Activated naive CD4-positive, alpha-beta T cell treated with anti-CD3 and anti-CD28 coated beads, Interleukin-2, amount 10 ng/mL, durations not matched to agents 7 days and 5 days (primary cell): ENCODE measurements at regions not wholly inside any gene's neighbourhood (a gene's known extent, or its start where the extent isn't known, plus 50 kb on each side); places are given as distances from the start of the nearest gene placed in this dataset.

Source experiments
- CTCF ChIA-PET: fragments of 350-600 bp; sonication (Branson Sonifier 250); formaldehyde crosslinking; loops from one replicate; lab custom pipeline; 2021; ENCODE audit warnings: antibody characterized with exemption; lab: Charles Lee
- DNase-seq: peaks from one replicate; pipeline ENCODE4 v3.0.0-alpha.2; 2020
- H3K27ac Mint-ChIP-seq: one replicate; pipeline ENCODE4 v1.8.0; 2021; ENCODE audit warnings: mild to moderate bottlenecking, moderate library complexity, mixed read lengths
- H3K27me3 Mint-ChIP-seq: one replicate; pipeline ENCODE4 v1.8.0; 2021; ENCODE audit warnings: mild to moderate bottlenecking, mixed read lengths
- H3K36me3 Mint-ChIP-seq: one replicate; pipeline ENCODE4 v1.8.0; 2021; ENCODE audit warnings: mixed read lengths
- H3K4me1 Mint-ChIP-seq: one replicate; pipeline ENCODE4 v1.8.0; 2021; ENCODE audit warnings: mixed read lengths
- H3K4me3 Mint-ChIP-seq: one replicate; pipeline ENCODE4 v1.8.0; 2021; ENCODE audit warnings: mild to moderate bottlenecking, moderate library complexity, mixed read lengths
- H3K9me3 Mint-ChIP-seq: one replicate; pipeline ENCODE4 v1.8.0; 2021; ENCODE audit warnings: mixed read lengths

- Mint-ChIP-seq H3K27me3 (peaks cover 4% of the 10 kb centered on the region), H3K4me1 (no peaks in the 10 kb centered on the region), H3K9me3 (no peaks in the 10 kb centered on the region), H3K27ac (no peak overlapping the region), H3K4me3 (no peak overlapping the region), H3K36me3 (no peaks in the 10 kb centered on the region)
- CTCF ChIA-PET = interaction anchor here (0.8 kb wide), 1 partner anchor 10 kb away, joined by 3 read pairs; no protein-coding TSS in a partner anchor
- no peak for DNase-seq
Measured at GRCh38 chr12:46944771-46945170, 119.0 kb upstream of the SLC38A4 start.

- DNase-seq = no peak
- Mint-ChIP-seq H3K27ac (no peak overlapping the region), H3K9me3 (no peaks in the 10 kb centered on the region), H3K4me1 (no peaks in the 10 kb centered on the region), H3K36me3 (no peaks in the 10 kb centered on the region), H3K4me3 (no peak overlapping the region), H3K27me3 (peaks cover 6% of the 10 kb centered on the region)
- CTCF ChIA-PET = interaction anchor here (0.6 to 1.5 kb wide), 2 partner anchors 780 to 821 kb away, joined by 3 to 4 read pairs; no protein-coding TSS in a partner anchor
Measured at GRCh38 chr12:46945591-46945990, 119.8 kb upstream of the SLC38A4 start.

- DNase-seq = no peak
- CTCF ChIA-PET = interaction anchor here (0.6 to 1.5 kb wide), 2 partner anchors 780 to 821 kb away, joined by 3 to 4 read pairs; no protein-coding TSS in a partner anchor
- H3K27ac Mint-ChIP-seq = no peak overlapping the region
- no peaks in the 10 kb centered on the region for H3K4me1 Mint-ChIP-seq
- no peaks in the 10 kb centered on the region for H3K36me3 Mint-ChIP-seq
- H3K4me3 Mint-ChIP-seq = no peak overlapping the region
- no peaks in the 10 kb centered on the region for H3K9me3 Mint-ChIP-seq
- H3K27me3 Mint-ChIP-seq = peaks cover 8% of the 10 kb centered on the region
Measured at GRCh38 chr12:46946137-46946536, 120.3 kb upstream of the SLC38A4 start.

DNA sequence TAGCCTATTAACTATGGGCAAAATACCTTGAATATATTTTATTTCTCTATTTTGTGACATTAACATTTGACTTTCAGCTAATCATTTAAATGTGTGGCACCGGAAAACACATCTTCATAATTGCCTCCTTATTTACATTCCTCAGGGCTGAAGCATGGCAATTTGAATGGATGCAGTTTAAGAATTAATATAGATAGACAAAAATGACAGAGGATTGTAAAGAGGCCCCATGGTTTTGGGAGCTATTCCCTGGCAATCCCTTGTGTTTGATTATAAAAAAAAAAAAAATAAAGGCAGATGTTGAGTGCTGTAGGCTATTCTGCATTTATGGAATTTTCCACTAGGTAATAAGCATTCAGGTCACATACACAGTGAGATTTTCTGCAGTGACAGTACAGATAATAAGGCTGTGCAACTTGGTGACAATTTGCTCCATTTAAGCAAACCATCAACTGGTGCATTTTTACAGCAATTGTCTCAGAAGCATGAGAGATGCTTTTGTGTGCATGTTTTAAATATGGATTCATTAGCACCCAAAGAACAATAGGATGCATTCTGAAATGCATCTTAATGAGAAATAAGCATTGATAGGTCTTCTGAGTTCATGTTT lies 123.2 kb upstream of the SLC38A4 start:
- Mint-ChIP-seq H3K4me1 (no peaks in the 10 kb centered on the region), H3K27me3 (peaks cover 8% of the 10 kb centered on the region), H3K27ac (no peak overlapping the region), H3K36me3 (no peaks in the 10 kb centered on the region), H3K4me3 (no peak overlapping the region), H3K9me3 (no peaks in the 10 kb centered on the region)
- DNase-seq = no peak
- CTCF ChIA-PET = interaction anchor here (1.1 kb wide), 1 partner anchor 823 kb away, joined by 3 read pairs; no protein-coding TSS in a partner anchor

- no peak for DNase-seq
- H3K4me3 Mint-ChIP-seq = no peak overlapping the region
- H3K36me3 Mint-ChIP-seq = no peaks in the 10 kb centered on the region
- H3K9me3 Mint-ChIP-seq = no peaks in the 10 kb centered on the region
- no peaks in the 10 kb centered on the region for H3K4me1 Mint-ChIP-seq
- H3K27me3 Mint-ChIP-seq = peaks cover 8% of the 10 kb centered on the region
- CTCF ChIA-PET = no interaction called here
- no peak overlapping the region for H3K27ac Mint-ChIP-seq
Measured at GRCh38 chr12:46950094-46950493, 124.3 kb upstream of the SLC38A4 start.

DNA sequence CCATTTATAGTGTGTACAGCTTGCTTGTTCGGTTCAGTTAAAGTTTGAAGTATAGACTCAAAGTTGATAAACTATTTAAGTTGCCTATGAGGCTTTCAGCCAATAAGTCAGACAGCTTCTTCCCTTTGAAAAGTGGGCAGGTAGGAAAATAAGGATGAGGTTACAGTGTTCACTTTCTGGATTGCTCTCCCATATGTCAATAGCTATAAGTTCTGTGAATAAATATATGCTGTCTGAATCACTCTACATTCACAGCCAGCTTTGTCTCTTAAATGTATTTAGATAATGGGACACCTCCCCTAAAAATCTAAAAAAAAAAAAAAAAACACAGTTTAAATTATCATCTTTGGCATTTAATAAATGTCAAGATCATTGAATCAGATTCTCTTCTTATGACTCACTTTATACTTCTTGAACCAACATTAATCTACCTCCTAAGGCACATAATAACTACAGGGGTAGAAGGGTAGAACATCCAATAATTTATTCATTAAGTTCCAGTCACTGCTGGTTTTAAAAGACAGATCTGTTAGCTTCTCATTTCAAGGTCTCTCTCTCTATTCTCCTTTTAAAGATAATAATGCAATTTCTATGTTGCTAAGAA lies 126.4 kb upstream of the PCED1B start:
- DNase-seq = no peak
- H3K9me3 Mint-ChIP-seq = no peaks in the 10 kb centered on the region
- CTCF ChIA-PET = interaction anchor here (0.8 to 1.9 kb wide), 2 partner anchors 68 to 828 kb away, joined by 3 to 4 read pairs; no protein-coding TSS in a partner anchor
- peaks cover 16% of the 10 kb centered on the region for H3K27me3 Mint-ChIP-seq
- no peaks in the 10 kb centered on the region for H3K36me3 Mint-ChIP-seq
- H3K4me1 Mint-ChIP-seq = no peaks in the 10 kb centered on the region
- H3K27ac Mint-ChIP-seq = no peak overlapping the region
- H3K4me3 Mint-ChIP-seq = no peak overlapping the region

DNA sequence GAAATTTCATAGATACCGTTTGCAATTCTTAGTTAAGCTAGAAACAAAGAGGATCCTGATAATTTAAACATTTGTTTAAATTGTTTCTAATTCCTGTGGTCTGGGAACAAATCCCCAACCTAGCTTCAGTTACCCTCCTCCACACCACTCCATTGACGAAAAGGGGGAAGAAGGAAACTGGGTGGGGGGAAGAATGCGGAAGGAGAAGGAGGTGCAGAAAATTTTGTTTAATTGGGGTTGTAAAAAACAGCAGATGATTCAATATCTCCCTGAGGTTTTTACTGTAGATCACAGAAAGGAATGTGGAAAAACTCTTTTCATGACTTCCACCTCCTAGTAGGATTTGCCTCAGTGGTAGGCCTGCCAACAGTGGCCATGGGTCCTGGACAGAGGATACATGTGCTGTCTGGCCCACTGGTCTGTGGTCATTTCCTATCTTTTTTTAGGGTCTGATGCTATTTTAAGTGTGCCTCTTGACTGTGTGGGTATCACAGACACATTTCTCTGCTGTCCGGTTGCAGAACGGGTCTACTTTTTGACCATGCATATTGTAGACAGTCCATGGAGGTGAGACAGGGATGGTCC lies 122.9 kb upstream of the PCED1B start:
- Mint-ChIP-seq H3K4me1 (no peaks in the 10 kb centered on the region), H3K27ac (no peak overlapping the region), H3K9me3 (no peaks in the 10 kb centered on the region), H3K36me3 (no peaks in the 10 kb centered on the region), H3K27me3 (peaks cover 18% of the 10 kb centered on the region), H3K4me3 (no peak overlapping the region)
- DNase-seq = no peak
- CTCF ChIA-PET = no interaction called here

DNA sequence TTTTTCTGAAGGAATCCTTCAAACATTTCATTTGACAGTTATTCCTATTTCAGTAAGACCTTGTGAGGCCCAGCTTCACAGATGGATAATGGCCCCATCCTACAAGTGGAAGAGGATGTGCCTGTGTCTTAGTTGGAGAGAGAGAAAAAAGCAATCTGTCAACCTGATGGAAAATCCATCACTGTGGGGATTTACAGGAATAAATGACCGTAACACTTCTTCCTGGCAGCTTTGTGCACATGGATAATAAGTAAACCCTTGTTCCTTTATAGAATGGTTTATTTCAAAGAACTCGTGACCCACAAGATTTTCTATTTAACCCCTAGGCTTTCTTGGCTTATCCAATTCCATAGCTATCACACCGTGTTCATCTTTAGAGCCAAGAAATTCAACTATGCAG lies 121.4 kb upstream of the PCED1B start:
- Mint-ChIP-seq H3K36me3 (no peaks in the 10 kb centered on the region), H3K9me3 (no peaks in the 10 kb centered on the region)

GRCh38 chr12:46958599-46959290 lies 120.7 kb upstream of the PCED1B start:
- CTCF ChIA-PET = no interaction called here
- Mint-ChIP-seq H3K4me3 (no peak overlapping the region), H3K9me3 (no peaks in the 10 kb centered on the region), H3K36me3 (no peaks in the 10 kb centered on the region), H3K27me3 (peaks cover 18% of the 10 kb centered on the region), H3K27ac (no peak overlapping the region), H3K4me1 (no peaks in the 10 kb centered on the region)
- no peak for DNase-seq

More for the DNA sequence above, 121.4 kb upstream of the PCED1B start:
- no peak for DNase-seq
- H3K4me3 Mint-ChIP-seq = no peak overlapping the region
- peaks cover 18% of the 10 kb centered on the region for H3K27me3 Mint-ChIP-seq
- no peaks in the 10 kb centered on the region for H3K4me1 Mint-ChIP-seq
- CTCF ChIA-PET = no interaction called here
- H3K27ac Mint-ChIP-seq = no peak overlapping the region

- no peak overlapping the region for H3K27ac Mint-ChIP-seq
- H3K4me1 Mint-ChIP-seq = no peaks in the 10 kb centered on the region
- CTCF ChIA-PET = no interaction called here
- no peak for DNase-seq
- no peaks in the 10 kb centered on the region for H3K36me3 Mint-ChIP-seq
- H3K27me3 Mint-ChIP-seq = peaks cover 18% of the 10 kb centered on the region
- H3K9me3 Mint-ChIP-seq = no peaks in the 10 kb centered on the region
- H3K4me3 Mint-ChIP-seq = no peak overlapping the region
Measured at GRCh38 chr12:46959502-46959901, 119.9 kb upstream of the PCED1B start.

GRCh38 chr12:46960681-46961080 lies 118.7 kb upstream of the PCED1B start:
- Mint-ChIP-seq H3K4me1 (no peaks in the 10 kb centered on the region), H3K27me3 (peaks cover 18% of the 10 kb centered on the region), H3K36me3 (no peaks in the 10 kb centered on the region), H3K27ac (no peak overlapping the region), H3K9me3 (no peaks in the 10 kb centered on the region), H3K4me3 (no peak overlapping the region)
- CTCF ChIA-PET = no interaction called here
- DNase-seq = no peak

DNA sequence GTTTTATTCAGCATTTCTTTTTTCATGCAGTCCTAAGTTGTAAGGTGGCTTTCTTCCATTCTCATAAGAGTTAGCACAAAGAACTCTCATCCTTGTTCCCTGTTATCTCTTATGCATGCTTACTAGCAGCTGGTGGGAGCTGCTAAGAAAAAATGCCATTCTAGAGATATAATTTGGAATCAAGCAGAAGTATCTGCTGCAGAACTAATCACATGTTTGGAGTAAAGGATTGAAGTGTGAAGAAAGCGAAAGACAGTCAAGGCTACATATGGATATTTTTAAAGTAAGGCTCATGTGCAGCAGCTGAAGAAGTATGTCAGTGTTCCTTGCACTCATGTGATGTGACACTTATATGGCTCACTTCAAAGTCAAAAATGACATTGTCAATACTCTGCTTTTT lies 116.2 kb upstream of the PCED1B start:
- no peak for DNase-seq
- Mint-ChIP-seq H3K4me1 (no peaks in the 10 kb centered on the region), H3K36me3 (no peaks in the 10 kb centered on the region), H3K9me3 (no peaks in the 10 kb centered on the region), H3K4me3 (no peak overlapping the region), H3K27ac (no peak overlapping the region), H3K27me3 (peaks cover 13% of the 10 kb centered on the region)
- CTCF ChIA-PET = no interaction called here

DNA sequence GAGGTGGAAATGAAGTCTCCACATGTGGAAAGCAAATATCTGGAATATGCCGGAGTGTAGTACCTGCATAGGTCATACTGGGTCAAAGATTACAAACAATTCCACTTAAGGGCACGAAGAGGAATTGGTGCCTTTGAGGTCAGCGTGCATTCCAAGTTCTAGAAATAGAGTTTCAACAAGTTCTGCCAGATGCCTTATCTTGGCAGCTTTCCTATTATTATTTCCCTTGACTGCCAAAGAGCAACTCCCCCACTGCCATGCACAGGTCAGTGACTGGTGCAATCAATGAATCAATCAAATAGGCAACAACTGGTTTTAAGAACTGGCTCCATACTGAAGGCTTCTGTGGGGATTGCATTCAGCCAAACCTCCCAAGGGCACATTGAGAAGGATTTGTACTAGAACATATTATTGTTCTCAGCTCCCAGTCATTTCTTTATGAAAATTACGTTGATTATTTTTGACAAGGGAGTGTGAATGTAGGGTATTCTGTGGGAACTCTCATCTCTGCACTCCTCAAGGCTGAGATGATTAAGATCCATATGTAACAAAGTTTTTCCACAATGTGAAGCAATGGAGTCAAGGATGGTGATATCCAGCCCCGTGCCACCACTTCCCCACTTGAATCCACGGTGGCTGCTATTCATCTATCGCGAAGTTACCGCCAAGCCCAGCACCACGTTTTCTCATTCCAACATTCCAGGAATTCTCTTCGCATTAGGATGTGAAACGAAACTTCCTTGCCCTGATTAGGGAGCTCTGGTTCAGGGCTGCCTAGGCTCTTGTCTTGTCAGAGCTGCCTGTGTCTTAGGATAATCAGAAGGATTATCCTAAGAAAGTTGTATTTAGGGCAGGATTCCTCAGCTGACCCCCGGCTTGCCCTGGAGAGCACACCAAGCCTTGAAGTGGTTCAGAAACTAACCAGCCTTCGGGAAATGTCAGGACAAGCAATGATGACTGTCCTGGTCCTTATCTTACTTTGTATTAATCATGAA lies 115.1 kb upstream of the PCED1B start:
- Mint-ChIP-seq H3K9me3 (no peaks in the 10 kb centered on the region), H3K4me1 (no peaks in the 10 kb centered on the region), H3K27me3 (peaks cover 13% of the 10 kb centered on the region), H3K36me3 (no peaks in the 10 kb centered on the region), H3K4me3 (no peak overlapping the region), H3K27ac (no peak overlapping the region)
- DNase-seq = no peak
- CTCF ChIA-PET = no interaction called here
